GM21381 (cell line): ENCODE measurements at regions not wholly inside any gene's neighbourhood (a gene's known extent, or its start where the extent isn't known, plus 50 kb on each side); places are given as distances from the start of the nearest gene placed in this dataset.
"Not testable (repeated sequence)": the region's sequence is repeated elsewhere in the genome, so short reads cannot be mapped to it uniquely, and the experiment has no call there.

Experiments
- ATAC-seq: cut with Tn5 transposase; IDR thresholded peaks from one replicate; pipeline ENCODE4 v1.9.1; 2021; ENCODE audit warnings: mild to moderate bottlenecking, moderate library complexity; ENCODE audit not compliant: unreplicated experiment

GRCh38 chr4:187695531-187695930 is 300.0 kb upstream of the ZFP42 start:
- ATAC-seq, result not testable (repeated sequence)

- no peak for ATAC-seq
Observed at GRCh38 chr4:187711586-187711985, 284.0 kb upstream of the ZFP42 start.

GRCh38 chr4:187714957-187715356 is 280.6 kb upstream of the ZFP42 start:
- ATAC-seq, result no peak

- no peak for ATAC-seq
Observed at GRCh38 chr4:187715466-187715865, 280.1 kb upstream of the ZFP42 start.

GRCh38 chr4:187724456-187724855 is 271.1 kb upstream of the ZFP42 start:
- ATAC-seq, result no peak

- no peak for ATAC-seq
Observed at GRCh38 chr4:187726485-187726884, 269.1 kb upstream of the ZFP42 start.

- ATAC-seq, result no peak
Observed at GRCh38 chr4:187732524-187732923, 263.0 kb upstream of the ZFP42 start.

GRCh38 chr4:187739771-187740170 is 255.8 kb upstream of the ZFP42 start:
- ATAC-seq, result no peak

GRCh38 chr4:187744911-187745310 is 250.7 kb upstream of the ZFP42 start:
- ATAC-seq, result no peak

- not testable (repeated sequence) for ATAC-seq
Observed at GRCh38 chr4:187750652-187751051, 244.9 kb upstream of the ZFP42 start.

- no peak for ATAC-seq
Observed at GRCh38 chr4:187767158-187767557, 228.4 kb upstream of the ZFP42 start.

- no peak for ATAC-seq
Observed at GRCh38 chr4:187767687-187768086, 227.9 kb upstream of the ZFP42 start.

GRCh38 chr4:187770345-187770744 is 225.2 kb upstream of the ZFP42 start:
- no peak for ATAC-seq

- ATAC-seq, result no peak
Observed at GRCh38 chr4:187777954-187778353, 217.6 kb upstream of the ZFP42 start.

- no peak for ATAC-seq
Observed at GRCh38 chr4:187780070-187780469, 215.5 kb upstream of the ZFP42 start.

- ATAC-seq, result no peak
Observed at GRCh38 chr4:187782286-187782824, 213.2 kb upstream of the ZFP42 start.

- ATAC-seq, result no peak
Observed at GRCh38 chr4:187786190-187786589, 209.4 kb upstream of the ZFP42 start.

- ATAC-seq, result no peak
Observed at GRCh38 chr4:187789078-187789477, 206.5 kb upstream of the ZFP42 start.

- no peak for ATAC-seq
Observed at GRCh38 chr4:187795737-187796136, 199.8 kb upstream of the ZFP42 start.

- ATAC-seq, result no peak
Observed at GRCh38 chr4:187798385-187798784, 197.2 kb upstream of the ZFP42 start.

GRCh38 chr4:187799735-187800134 is 195.8 kb upstream of the ZFP42 start:
- ATAC-seq, result no peak

GRCh38 chr4:187811591-187811990 is 184.0 kb upstream of the ZFP42 start:
- ATAC-seq, result no peak

GRCh38 chr4:187814737-187815465 is 180.7 kb upstream of the ZFP42 start:
- ATAC-seq, result no peak
